RPMI7951 (cell line): ENCODE measurements at regions not wholly inside any gene's neighbourhood (a gene's known extent, or its start where the extent isn't known, plus 50 kb on each side); places are given as distances from the start of the nearest gene placed in this dataset.
A peak's percentile ranks its signal among the peaks of the same experiment; 100 is the strongest.

ENCODE experiments used
- DNase-seq: peaks from one replicate; pipeline ENCODE4 v3.0.0-alpha.2; 2012; ENCODE audit warnings: low read depth

- DNase-seq: no peak
Observed at GRCh38 chr22:44368611-44369292, 56.0 kb upstream of the SHISAL1 start.

GRCh38 chr22:44366372-44367300 lies 53.9 kb upstream of the SHISAL1 start:
- DNase-seq: peak; percentile 64

- no peak for DNase-seq
Observed at GRCh38 chr22:44365832-44366231, 53.1 kb upstream of the SHISAL1 start.

GRCh38 chr22:44365191-44365590 lies 52.4 kb upstream of the SHISAL1 start:
- DNase-seq: peak; percentile 74

DNA sequence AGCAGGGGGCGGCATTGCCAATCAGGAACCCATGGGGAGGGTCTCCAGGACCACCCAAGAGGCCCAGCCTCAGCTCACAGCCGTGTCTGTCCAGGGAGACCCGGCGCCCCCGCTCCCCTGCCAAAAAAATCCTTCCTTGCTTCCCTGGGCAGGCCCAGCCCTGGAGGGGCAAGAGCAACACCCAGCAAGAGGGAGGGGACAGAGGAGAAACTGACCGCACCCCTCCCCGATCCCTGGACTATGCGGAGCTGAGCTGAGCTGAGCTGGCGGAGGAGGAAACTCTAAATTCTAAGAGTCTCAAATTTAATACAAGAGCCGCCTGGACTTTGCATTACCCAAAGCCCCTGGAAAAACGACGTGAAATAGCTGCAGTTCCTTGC lies 52.0 kb upstream of the SHISAL1 start:
- DNase-seq: no peak

GRCh38 chr22:44363980-44364750 lies 51.4 kb upstream of the SHISAL1 start:
- DNase-seq: peak; percentile 47

DNA sequence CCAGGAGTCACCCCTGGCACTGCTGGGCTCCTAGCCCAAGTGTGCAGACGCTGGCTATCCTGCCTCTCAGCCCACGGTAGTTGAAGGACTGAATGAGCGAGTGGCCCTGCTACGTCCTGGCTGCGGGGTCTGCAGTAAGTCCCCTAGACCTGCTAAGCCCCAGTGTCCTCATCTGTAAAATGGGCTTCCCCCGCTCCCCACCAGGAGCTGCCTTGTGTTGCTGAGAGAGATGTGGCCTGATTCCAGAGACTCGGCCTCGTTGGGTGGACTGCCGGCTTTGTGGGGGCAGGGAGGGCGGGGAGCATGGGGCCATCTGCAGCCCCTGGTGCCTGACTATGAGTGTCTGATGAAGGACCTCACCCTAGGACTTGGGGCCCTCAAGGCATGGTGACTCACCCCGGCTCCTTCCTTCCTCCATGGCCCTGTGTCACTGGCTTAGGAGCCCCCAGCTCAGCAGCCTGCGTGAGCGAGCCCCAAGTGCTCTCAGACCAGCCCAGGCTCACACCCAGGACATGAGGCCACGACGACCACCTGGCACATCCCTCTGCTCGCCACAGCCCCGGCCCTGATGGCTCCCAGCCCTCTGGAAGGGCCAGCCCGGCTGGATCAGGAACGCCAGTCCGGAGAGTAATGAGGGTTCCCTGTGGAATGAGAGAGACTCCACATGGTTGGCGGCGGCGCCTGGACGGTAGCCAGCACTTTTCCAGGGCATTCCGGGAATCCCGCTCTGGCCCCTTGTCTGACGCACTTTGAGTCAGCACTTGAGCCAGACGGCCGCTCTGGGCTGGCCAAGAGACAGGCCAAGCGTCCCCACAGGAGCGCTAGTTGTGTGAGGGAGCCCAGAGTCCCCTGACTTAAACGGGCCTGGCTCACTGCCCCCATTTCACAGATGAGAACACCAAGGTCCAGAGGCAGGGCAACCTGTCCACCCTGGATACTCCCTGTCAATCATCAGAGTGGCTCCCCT lies 50.5 kb upstream of the SHISAL1 start:
- peak; percentile 98 for DNase-seq

- no peak for DNase-seq
Observed at GRCh38 chr22:44362249-44363012, 49.7 kb upstream of the SHISAL1 start.
